Astrocyte (in vitro differentiated cells and primary cell): ENCODE measurements at regions not wholly inside any gene's neighbourhood (a gene's known extent, or its start where the extent isn't known, plus 50 kb on each side); places are given as distances from the start of the nearest gene placed in this dataset.

ENCODE experiments used
- DNase-seq: peaks from one replicate; pipeline ENCODE4 v3.0.0-alpha.2; 2010; ENCODE audit warnings: low read depth
- FAIRE-seq: peaks from 2 replicates; lab custom pipeline; 2011; peaks lifted over from hg19 to GRCh38; lab: Jason Lieb, UNC
- H2AFZ ChIP-seq: 2 replicates; pipeline ENCODE4 v1.6.0; 2012; ENCODE audit warnings: low read depth, low read length, inconsistent platforms
- H3K27ac ChIP-seq: 2 replicates; pipeline ENCODE4 v1.5.1; 2011; ENCODE audit warnings: low read depth, low read length, inconsistent platforms
- H3K27me3 ChIP-seq: 2 replicates; pipeline ENCODE4 v1.6.0; 2011; ENCODE audit warnings: low read length, inconsistent platforms; ENCODE audit not compliant: insufficient read depth
- H3K36me3 ChIP-seq: 2 replicates; pipeline ENCODE4 v1.5.1; 2011; ENCODE audit warnings: low read length, inconsistent platforms; ENCODE audit not compliant: insufficient read depth
- H3K4me1 ChIP-seq: 2 replicates; pipeline ENCODE4 v1.5.1; 2011; ENCODE audit warnings: low read length, inconsistent platforms; ENCODE audit not compliant: insufficient read depth
- H3K4me2 ChIP-seq: 2 replicates; pipeline ENCODE4 v1.6.0; 2012; ENCODE audit warnings: low read length, inconsistent platforms
- H3K4me3 ChIP-seq: 2 replicates; pipeline ENCODE4 v1.5.1; 2011; ENCODE audit warnings: low read depth, mild to moderate bottlenecking, low read length, inconsistent platforms; ENCODE audit not compliant: insufficient read depth
- H3K79me2 ChIP-seq: 2 replicates; pipeline ENCODE4 v1.6.0; 2012; ENCODE audit warnings: mild to moderate bottlenecking, low read length, inconsistent platforms; ENCODE audit not compliant: insufficient read depth
- H3K9ac ChIP-seq: 2 replicates; pipeline ENCODE4 v1.6.0; 2012; ENCODE audit warnings: mild to moderate bottlenecking, low read length, inconsistent platforms
- H3K9me3 ChIP-seq: 2 replicates; pipeline ENCODE4 v1.5.1; 2012; ENCODE audit warnings: low read depth, mild to moderate bottlenecking, low read length, inconsistent platforms; ENCODE audit not compliant: insufficient read depth
- H4K20me1 ChIP-seq: 2 replicates; pipeline ENCODE4 v1.6.0; 2012; ENCODE audit warnings: low read length, inconsistent platforms; ENCODE audit not compliant: insufficient read depth
- H3K27ac Mint-ChIP-seq: one replicate; pipeline ENCODE4 v1.8.0; 2021; ENCODE audit warnings: mild to moderate bottlenecking, mixed read lengths; ENCODE audit not compliant: unreplicated experiment
- H3K27me3 Mint-ChIP-seq: one replicate; pipeline ENCODE4 v1.8.0; 2021; ENCODE audit warnings: low read depth, mixed read lengths; ENCODE audit not compliant: unreplicated experiment
- H3K36me3 Mint-ChIP-seq: one replicate; pipeline ENCODE4 v1.8.0; 2021; ENCODE audit warnings: low read depth, mixed read lengths; ENCODE audit not compliant: unreplicated experiment
- H3K4me1 Mint-ChIP-seq: one replicate; pipeline ENCODE4 v1.8.0; 2021; ENCODE audit warnings: low read depth, mixed read lengths; ENCODE audit not compliant: unreplicated experiment
- H3K4me3 Mint-ChIP-seq: one replicate; pipeline ENCODE4 v1.8.0; 2021; ENCODE audit warnings: mild to moderate bottlenecking, moderate library complexity, mixed read lengths; ENCODE audit not compliant: unreplicated experiment
- H3K9me3 Mint-ChIP-seq: one replicate; pipeline ENCODE4 v1.8.0; 2021; ENCODE audit warnings: mild to moderate bottlenecking, mixed read lengths; ENCODE audit not compliant: unreplicated experiment
- EZH2 ChIP-seq: IDR thresholded peaks from 2 replicates; pipeline ENCODE4 v1.6.1; 2012; ENCODE audit warnings: mild to moderate bottlenecking, low read length, inconsistent platforms; ENCODE audit not compliant: insufficient read depth
- TF ChIP-seq, protein P1 (sequence below): IDR thresholded peaks from 2 replicates; pipeline ENCODE4 v1.5.1; 2011; ENCODE audit warnings: low read depth, mild to moderate bottlenecking, inconsistent platforms, low read length, moderate library complexity; ENCODE audit not compliant: insufficient read depth

DNA sequence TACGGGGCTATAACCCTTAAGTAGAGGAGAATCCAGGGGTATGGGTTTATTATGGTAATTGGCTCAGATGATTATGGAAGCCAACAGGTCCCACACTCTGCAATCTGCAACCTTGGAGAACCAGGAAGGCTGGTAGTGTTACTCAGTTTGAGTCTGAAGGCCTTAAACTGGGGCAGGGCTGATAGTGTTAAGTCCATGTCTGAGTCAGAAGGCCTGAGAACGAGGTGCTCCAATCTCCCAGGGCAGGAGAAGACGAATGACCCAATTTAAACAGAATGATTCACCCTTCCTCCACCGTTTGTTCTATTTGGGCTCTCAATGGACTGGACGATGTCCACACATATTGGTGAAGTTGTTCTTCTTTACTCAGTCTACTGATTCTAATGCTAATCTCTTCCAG lies 244.5 kb upstream of the PTER start:
- no peak for TF ChIP-seq EZH2
- TF ChIP-seq, protein P1, sequence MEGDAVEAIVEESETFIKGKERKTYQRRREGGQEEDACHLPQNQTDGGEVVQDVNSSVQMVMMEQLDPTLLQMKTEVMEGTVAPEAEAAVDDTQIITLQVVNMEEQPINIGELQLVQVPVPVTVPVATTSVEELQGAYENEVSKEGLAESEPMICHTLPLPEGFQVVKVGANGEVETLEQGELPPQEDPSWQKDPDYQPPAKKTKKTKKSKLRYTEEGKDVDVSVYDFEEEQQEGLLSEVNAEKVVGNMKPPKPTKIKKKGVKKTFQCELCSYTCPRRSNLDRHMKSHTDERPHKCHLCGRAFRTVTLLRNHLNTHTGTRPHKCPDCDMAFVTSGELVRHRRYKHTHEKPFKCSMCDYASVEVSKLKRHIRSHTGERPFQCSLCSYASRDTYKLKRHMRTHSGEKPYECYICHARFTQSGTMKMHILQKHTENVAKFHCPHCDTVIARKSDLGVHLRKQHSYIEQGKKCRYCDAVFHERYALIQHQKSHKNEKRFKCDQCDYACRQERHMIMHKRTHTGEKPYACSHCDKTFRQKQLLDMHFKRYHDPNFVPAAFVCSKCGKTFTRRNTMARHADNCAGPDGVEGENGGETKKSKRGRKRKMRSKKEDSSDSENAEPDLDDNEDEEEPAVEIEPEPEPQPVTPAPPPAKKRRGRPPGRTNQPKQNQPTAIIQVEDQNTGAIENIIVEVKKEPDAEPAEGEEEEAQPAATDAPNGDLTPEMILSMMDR: no peak
- FAIRE-seq (no peak), DNase-seq (no peak)
- no peak overlapping the region for H3K4me2 ChIP-seq
- H2AFZ ChIP-seq: no peak overlapping the region
- Mint-ChIP-seq H3K36me3 (no peaks in the 10 kb centered on the region), H3K4me1 (peaks cover 2% of the 10 kb centered on the region), H3K27ac (no peak overlapping the region), H3K4me3 (no peak overlapping the region), H3K27me3 (no peaks in the 10 kb centered on the region), H3K9me3 (peaks cover 8% of the 10 kb centered on the region)
- H3K9me3 ChIP-seq: peaks cover 13% of the 10 kb centered on the region
- no peak overlapping the region for H3K9ac ChIP-seq
- H4K20me1 ChIP-seq: no peaks in the 10 kb centered on the region
- no peak overlapping the region for H3K27ac ChIP-seq
- no peaks in the 10 kb centered on the region for H3K36me3 ChIP-seq
- H3K4me1 ChIP-seq: no peaks in the 10 kb centered on the region
- no peak overlapping the region for H3K4me3 ChIP-seq
- H3K27me3 ChIP-seq: no peaks in the 10 kb centered on the region
- H3K79me2 ChIP-seq: no peaks in the 10 kb centered on the region

DNA sequence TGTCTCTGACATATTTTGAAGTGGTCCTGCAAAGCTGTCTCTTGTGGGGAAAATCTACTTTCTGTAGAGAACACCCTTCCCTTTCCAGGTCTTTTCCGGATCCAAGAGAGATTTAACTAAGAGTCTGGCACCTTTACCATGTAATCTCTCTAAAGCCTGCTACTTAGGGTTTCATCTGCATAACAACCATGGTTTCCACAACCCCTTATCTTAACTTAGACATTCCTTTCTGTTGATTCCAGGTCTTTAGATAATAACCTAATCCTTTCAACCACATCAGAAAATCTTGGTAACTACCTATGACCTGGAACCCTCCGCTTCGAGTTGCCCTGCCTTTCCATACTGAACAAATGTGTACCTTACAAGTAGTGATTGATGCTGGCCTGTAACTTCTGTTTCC lies 243.6 kb upstream of the PTER start:
- Mint-ChIP-seq H3K9me3 (peaks cover 8% of the 10 kb centered on the region), H3K27ac (no peak overlapping the region), H3K4me3 (no peak overlapping the region), H3K27me3 (no peaks in the 10 kb centered on the region), H3K4me1 (peaks cover 2% of the 10 kb centered on the region), H3K36me3 (no peaks in the 10 kb centered on the region)
- Histone ChIP-seq H3K4me3 (no peak overlapping the region), H3K27me3 (no peaks in the 10 kb centered on the region), H3K79me2 (no peaks in the 10 kb centered on the region), H3K4me2 (no peak overlapping the region), H3K27ac (no peak overlapping the region), H3K9ac (no peak overlapping the region), H3K4me1 (no peaks in the 10 kb centered on the region), H4K20me1 (no peaks in the 10 kb centered on the region), H3K9me3 (peaks cover 13% of the 10 kb centered on the region), H2AFZ (no peak overlapping the region), H3K36me3 (no peaks in the 10 kb centered on the region)
- DNase-seq: no peak
- no peak for TF ChIP-seq EZH2
- TF ChIP-seq, protein P1: no peak
- FAIRE-seq: no peak

DNA sequence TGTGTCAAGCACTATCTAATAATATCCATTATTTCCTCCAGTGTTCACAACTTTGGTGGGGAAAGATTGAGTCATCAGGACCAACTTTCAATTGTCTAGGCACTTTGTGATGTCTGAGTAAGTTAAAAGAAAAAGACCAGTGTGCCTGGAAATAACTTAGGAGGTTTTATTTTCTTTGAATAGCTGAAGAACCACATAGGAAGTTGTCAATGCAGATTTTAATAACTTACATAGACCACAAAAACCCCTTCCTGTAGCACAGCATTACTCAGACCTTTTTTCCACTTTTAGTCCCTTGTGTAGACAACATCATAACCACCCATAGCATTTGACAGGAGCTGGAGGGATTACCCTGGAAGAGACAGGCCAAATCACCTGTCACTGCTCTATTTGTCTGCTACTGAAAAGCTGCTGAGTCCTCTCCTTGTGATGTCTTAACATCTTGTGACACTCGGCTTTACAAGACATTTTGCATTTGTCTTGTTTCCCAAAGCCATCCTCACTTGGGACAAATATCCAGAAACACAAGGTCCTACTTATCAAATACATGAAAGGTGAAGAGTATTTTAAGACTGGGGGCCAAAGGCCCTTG lies 241.5 kb upstream of the PTER start:
- Mint-ChIP-seq H3K36me3 (no peaks in the 10 kb centered on the region), H3K27ac (no peak overlapping the region), H3K4me1 (peaks cover 2% of the 10 kb centered on the region), H3K9me3 (peaks cover 8% of the 10 kb centered on the region), H3K27me3 (no peaks in the 10 kb centered on the region), H3K4me3 (no peak overlapping the region)
- Histone ChIP-seq H3K9ac (no peak overlapping the region), H3K36me3 (no peaks in the 10 kb centered on the region), H3K27me3 (no peaks in the 10 kb centered on the region), H3K4me2 (no peak overlapping the region), H2AFZ (no peak overlapping the region), H3K9me3 (peaks cover 6% of the 10 kb centered on the region), H3K4me3 (no peak overlapping the region), H4K20me1 (no peaks in the 10 kb centered on the region), H3K27ac (no peak overlapping the region), H3K79me2 (no peaks in the 10 kb centered on the region), H3K4me1 (no peaks in the 10 kb centered on the region)
- TF ChIP-seq, protein P1: no peak
- DNase-seq: no peak
- FAIRE-seq: no peak
